Keratinocyte (primary cell): ENCODE measurements at regions not wholly inside any gene's neighbourhood (a gene's known extent, or its start where the extent isn't known, plus 50 kb on each side); places are given as distances from the start of the nearest gene placed in this dataset.

ENCODE experiments used
- DNase-seq: peaks from one replicate; pipeline ENCODE4 v3.0.0-alpha.2; 2011; ENCODE audit warnings: low read depth, missing footprints, low spot score
- FAIRE-seq: peaks from 2 replicates; lab custom pipeline; 2011; peaks lifted over from hg19 to GRCh38; lab: Jason Lieb, UNC
- H2AFZ ChIP-seq: 2 replicates; pipeline ENCODE4 v1.6.0; 2012; ENCODE audit warnings: low read length, control low read depth, inconsistent platforms; ENCODE audit not compliant: control insufficient read depth
- H3K27ac ChIP-seq: 2 replicates; pipeline ENCODE4 v1.5.1; 2011; ENCODE audit warnings: low read length; ENCODE audit not compliant: control insufficient read depth, insufficient read depth
- H3K27me3 ChIP-seq: 3 replicates; pipeline ENCODE4 v1.6.0; 2011; ENCODE audit warnings: low read length; ENCODE audit not compliant: control insufficient read depth, insufficient read depth; ENCODE audit errors: extremely low read depth
- H3K36me3 ChIP-seq, 2 experiments: 2 replicates in 1 of 2; 3 replicates in 1 of 2; pipeline ENCODE4 v1.5.1; 2011; ENCODE audit warnings: low read length in 2 of 2, mild to moderate bottlenecking in 1 of 2; ENCODE audit not compliant: control insufficient read depth in 2 of 2, insufficient read depth in 2 of 2; ENCODE audit errors: extremely low read depth in 1 of 2
- H3K4me1 ChIP-seq: 3 replicates; pipeline ENCODE4 v1.5.1; 2011; ENCODE audit warnings: low read length; ENCODE audit not compliant: control insufficient read depth, insufficient read depth; ENCODE audit errors: extremely low read depth
- H3K4me2 ChIP-seq: 3 replicates; pipeline ENCODE4 v1.6.0; 2011; ENCODE audit warnings: low read depth, low read length; ENCODE audit not compliant: control insufficient read depth, insufficient read depth; ENCODE audit errors: extremely low read depth
- H3K4me3 ChIP-seq, 3 experiments: fragments of 200-600 bp in 1 of 3; sonication (generic) in 1 of 3; 2 replicates in 2 of 3; 3 replicates in 1 of 3; pipeline ENCODE4 v1.5.1; 2011 to 2016; ENCODE audit warnings: low read length in 3 of 3, mild to moderate bottlenecking in 3 of 3, control low read depth in 2 of 3, inconsistent platforms in 1 of 3, low read depth in 1 of 3, mixed read lengths in 1 of 3, mixed run types in 1 of 3, moderate library complexity in 1 of 3; ENCODE audit not compliant: control insufficient read depth in 2 of 3, insufficient read depth in 2 of 3; ENCODE audit errors: extremely low read depth in 1 of 3
- H3K79me2 ChIP-seq: 2 replicates; pipeline ENCODE4 v1.6.0; 2012; ENCODE audit warnings: low read length; ENCODE audit not compliant: control insufficient read depth, insufficient read depth
- H3K9ac ChIP-seq: 3 replicates; pipeline ENCODE4 v1.6.0; 2011; ENCODE audit warnings: low read length; ENCODE audit not compliant: control insufficient read depth, insufficient read depth; ENCODE audit errors: extremely low read depth
- H3K9me1 ChIP-seq: 3 replicates; pipeline ENCODE4 v1.6.0; 2011; ENCODE audit warnings: low read length; ENCODE audit not compliant: control insufficient read depth, insufficient read depth; ENCODE audit errors: extremely low read depth
- H3K9me3 ChIP-seq: 2 replicates; pipeline ENCODE4 v1.5.1; 2012; ENCODE audit warnings: low read depth, low read length; ENCODE audit not compliant: control insufficient read depth
- H4K20me1 ChIP-seq: 3 replicates; pipeline ENCODE4 v1.6.0; 2011; ENCODE audit warnings: low read length; ENCODE audit not compliant: control insufficient read depth, insufficient read depth; ENCODE audit errors: extremely low read depth
- CTCF ChIP-seq, 3 experiments: IDR thresholded peaks in 1 of 3; conservative IDR thresholded peaks in 1 of 3; optimal IDR thresholded peaks in 1 of 3; 2 replicates in 2 of 3; 3 replicates in 1 of 3; pipeline versions ENCODE3 to v1.5.1; 2011; ENCODE audit warnings: low read length in 3 of 3, mild to moderate bottlenecking in 3 of 3, moderate library complexity in 2 of 3, control low read depth in 1 of 3, inconsistent platforms in 1 of 3; ENCODE audit not compliant: insufficient read depth in 2 of 3; ENCODE audit errors: extremely low read depth in 1 of 3
- EZH2 ChIP-seq: IDR thresholded peaks from one replicate; pipeline ENCODE4 v1.6.1; 2012; ENCODE audit warnings: inconsistent platforms, mild to moderate bottlenecking, low read length, moderate library complexity
- dilution Hi-C: fragments of 300-500 bp; cut with MboI; formaldehyde crosslinking; loops from one replicate; pipeline ENCODE4 v1.7.0; 2020; ENCODE audit warnings: low sequenced_read_pairs; ENCODE audit not compliant: extremely low pct_ligation_motif_present

GRCh38 chr15:93501946-93502345 lies 412.9 kb upstream of the RGMA start:
- DNase-seq (no peak), FAIRE-seq (no peak)
- Histone ChIP-seq H3K36me3 (no peaks in the 10 kb centered on the region), H3K4me2 (no peak overlapping the region), H2AFZ (no peak overlapping the region), H3K9me3 (no peaks in the 10 kb centered on the region), H3K27ac (no peak overlapping the region), H3K9ac (no peak overlapping the region), H3K27me3 (no peaks in the 10 kb centered on the region), H4K20me1 (no peaks in the 10 kb centered on the region), H3K4me1 (peaks cover 18% of the 10 kb centered on the region), H3K79me2 (no peaks in the 10 kb centered on the region), H3K4me3 (no peak overlapping the region), H3K9me1 (no peaks in the 10 kb centered on the region)
- TF ChIP-seq EZH2 (no peak), CTCF (optimal IDR thresholded peaks at IDR 0.05 in 1 of 3, IDR thresholded peaks at IDR 0.05 in 1 of 3, conservative IDR thresholded peaks at IDR 0.05 in 1 of 3; ENCODE audit: extremely low read depth in 1 of 3, insufficient read depth in 2 of 3, low read length in 3 of 3) (no peak)
- dilution Hi-C loops: no loop called here

GRCh38 chr15:93500155-93500554 lies 411.1 kb upstream of the RGMA start:
- no peak overlapping the region for H3K4me2 ChIP-seq
- H3K79me2 ChIP-seq: no peaks in the 10 kb centered on the region
- H3K9ac ChIP-seq: no peak overlapping the region
- H3K36me3 ChIP-seq: no peaks in the 10 kb centered on the region
- DNase-seq (no peak), FAIRE-seq (no peak)
- dilution Hi-C loops: no loop called here
- TF ChIP-seq CTCF (optimal IDR thresholded peaks at IDR 0.05 in 1 of 3, IDR thresholded peaks at IDR 0.05 in 1 of 3, conservative IDR thresholded peaks at IDR 0.05 in 1 of 3; ENCODE audit: extremely low read depth in 1 of 3, insufficient read depth in 2 of 3, low read length in 3 of 3) (no peak), EZH2 (no peak)
- H3K9me3 ChIP-seq: no peaks in the 10 kb centered on the region
- H2AFZ ChIP-seq: no peak overlapping the region
- no peak overlapping the region for H3K27ac ChIP-seq
- H3K9me1 ChIP-seq: no peaks in the 10 kb centered on the region
- no peak overlapping the region for H3K4me3 ChIP-seq
- no peaks in the 10 kb centered on the region for H4K20me1 ChIP-seq
- peaks cover 30% of the 10 kb centered on the region for H3K4me1 ChIP-seq
- H3K27me3 ChIP-seq: no peaks in the 10 kb centered on the region
